Smooth muscle cell (in vitro differentiated cells): ENCODE measurements at regions not wholly inside any gene's neighbourhood (a gene's known extent, or its start where the extent isn't known, plus 50 kb on each side); places are given as distances from the start of the nearest gene placed in this dataset.

Experiments used
- DNase-seq: peaks from one replicate; lab custom pipeline; 2025; ENCODE audit not compliant: unreplicated experiment; lab: John Stamatoyannopoulos, UW
- H2AFZ ChIP-seq: fragments of 200-600 bp; sonication (generic); 2 replicates; pipeline ENCODE4 v1.6.0; 2016; ENCODE audit warnings: antibody characterized with exemption, low read depth, mild to moderate bottlenecking
- H3F3A ChIP-seq: fragments of 200-600 bp; sonication (generic); 2 replicates; pipeline ENCODE4 v1.6.0; 2017; ENCODE audit warnings: antibody characterized with exemption, low read depth
- H3K27ac ChIP-seq: fragments of 200-600 bp; sonication (generic); 2 replicates; pipeline ENCODE4 v1.5.1; 2016; ENCODE audit warnings: low read depth, mild to moderate bottlenecking
- H3K27me3 ChIP-seq: fragments of 200-600 bp; sonication (generic); 2 replicates; pipeline ENCODE4 v1.6.1; 2016; ENCODE audit warnings: low read depth, mild to moderate bottlenecking
- H3K36me3 ChIP-seq: fragments of 200-600 bp; sonication (generic); 2 replicates; pipeline ENCODE4 v1.5.1; 2016; ENCODE audit warnings: low read depth
- H3K4me1 ChIP-seq: fragments of 200-600 bp; sonication (generic); 2 replicates; pipeline ENCODE4 v1.5.1; 2016; ENCODE audit warnings: low read depth
- H3K4me2 ChIP-seq: fragments of 200-600 bp; sonication (generic); 2 replicates; pipeline ENCODE4 v1.6.0; 2016; ENCODE audit warnings: mild to moderate bottlenecking
- H3K4me3 ChIP-seq: fragments of 200-600 bp; sonication (generic); 2 replicates; pipeline ENCODE4 v1.5.1; 2016; ENCODE audit warnings: mild to moderate bottlenecking
- H3K79me2 ChIP-seq: fragments of 200-600 bp; sonication (generic); 2 replicates; pipeline ENCODE4 v1.6.0; 2016; ENCODE audit warnings: low read depth, mild to moderate bottlenecking
- H3K9ac ChIP-seq: fragments of 200-600 bp; sonication (generic); 2 replicates; pipeline ENCODE4 v1.6.0; 2016; ENCODE audit warnings: low read depth
- H3K9me3 ChIP-seq: fragments of 200-600 bp; sonication (generic); replicated peaks from 2 replicates; pipeline ENCODE4 v1.5.1; 2016; ENCODE audit warnings: low read depth
- H4K20me1 ChIP-seq: fragments of 200-600 bp; sonication (generic); 2 replicates; pipeline ENCODE4 v1.6.0; 2016; ENCODE audit warnings: low read depth
- WGBS: methylation state at CpG from one replicate; pipeline ENCODE4 v1.1.7; 2016; ENCODE audit warnings: low lambda C conversion rate; 5-methylcytosine and 5-hydroxymethylcytosine counted together
- TF ChIP-seq, protein P1 (sequence below): fragments of 200-600 bp; sonication (generic); IDR thresholded peaks from 2 replicates; pipeline ENCODE4 v1.5.1; 2017; ENCODE audit warnings: borderline replicate concordance, mild to moderate bottlenecking, antibody characterized with exemption; ENCODE audit not compliant: insufficient read depth, poor library complexity, severe bottlenecking

DNA sequence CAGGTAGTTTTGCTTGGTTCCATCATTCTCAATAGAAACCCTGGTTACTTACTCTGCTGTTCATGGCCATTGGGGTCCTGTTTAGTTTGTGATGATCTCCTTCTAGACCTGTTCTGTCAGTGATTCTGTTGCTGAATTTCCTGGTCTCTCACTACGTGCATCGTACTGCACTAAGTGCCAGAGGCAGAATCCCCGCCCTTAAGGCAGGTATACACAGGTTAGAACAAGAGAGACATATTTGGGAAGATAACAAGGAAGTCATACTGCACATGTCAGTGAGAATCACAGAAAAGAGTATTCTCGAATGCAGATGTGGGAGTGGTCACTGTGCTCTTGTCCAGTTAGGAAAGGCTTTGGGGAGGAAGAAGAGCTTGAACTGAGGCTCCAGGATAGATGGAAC, 148.1 kb upstream of the MYLIP start:
- no peak for DNase-seq
- TF ChIP-seq, protein P1, sequence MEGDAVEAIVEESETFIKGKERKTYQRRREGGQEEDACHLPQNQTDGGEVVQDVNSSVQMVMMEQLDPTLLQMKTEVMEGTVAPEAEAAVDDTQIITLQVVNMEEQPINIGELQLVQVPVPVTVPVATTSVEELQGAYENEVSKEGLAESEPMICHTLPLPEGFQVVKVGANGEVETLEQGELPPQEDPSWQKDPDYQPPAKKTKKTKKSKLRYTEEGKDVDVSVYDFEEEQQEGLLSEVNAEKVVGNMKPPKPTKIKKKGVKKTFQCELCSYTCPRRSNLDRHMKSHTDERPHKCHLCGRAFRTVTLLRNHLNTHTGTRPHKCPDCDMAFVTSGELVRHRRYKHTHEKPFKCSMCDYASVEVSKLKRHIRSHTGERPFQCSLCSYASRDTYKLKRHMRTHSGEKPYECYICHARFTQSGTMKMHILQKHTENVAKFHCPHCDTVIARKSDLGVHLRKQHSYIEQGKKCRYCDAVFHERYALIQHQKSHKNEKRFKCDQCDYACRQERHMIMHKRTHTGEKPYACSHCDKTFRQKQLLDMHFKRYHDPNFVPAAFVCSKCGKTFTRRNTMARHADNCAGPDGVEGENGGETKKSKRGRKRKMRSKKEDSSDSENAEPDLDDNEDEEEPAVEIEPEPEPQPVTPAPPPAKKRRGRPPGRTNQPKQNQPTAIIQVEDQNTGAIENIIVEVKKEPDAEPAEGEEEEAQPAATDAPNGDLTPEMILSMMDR: no peak
- no peaks in the 10 kb centered on the region for H3K27me3 ChIP-seq
- H3K79me2 ChIP-seq: no peaks in the 10 kb centered on the region
- H3K9me3 ChIP-seq: no peaks in the 10 kb centered on the region
- H3K36me3 ChIP-seq: no peaks in the 10 kb centered on the region
- no peaks in the 10 kb centered on the region for H3K4me1 ChIP-seq
- WGBS: 83% methylated on average over 4 of the region's 4 CpGs
- H2AFZ ChIP-seq: no peak overlapping the region
- no peaks in the 10 kb centered on the region for H3F3A ChIP-seq
- no peak overlapping the region for H3K4me2 ChIP-seq
- H3K27ac ChIP-seq: no peak overlapping the region
- no peak overlapping the region for H3K9ac ChIP-seq
- H4K20me1 ChIP-seq: no peaks in the 10 kb centered on the region
- H3K4me3 ChIP-seq: no peak overlapping the region

DNA sequence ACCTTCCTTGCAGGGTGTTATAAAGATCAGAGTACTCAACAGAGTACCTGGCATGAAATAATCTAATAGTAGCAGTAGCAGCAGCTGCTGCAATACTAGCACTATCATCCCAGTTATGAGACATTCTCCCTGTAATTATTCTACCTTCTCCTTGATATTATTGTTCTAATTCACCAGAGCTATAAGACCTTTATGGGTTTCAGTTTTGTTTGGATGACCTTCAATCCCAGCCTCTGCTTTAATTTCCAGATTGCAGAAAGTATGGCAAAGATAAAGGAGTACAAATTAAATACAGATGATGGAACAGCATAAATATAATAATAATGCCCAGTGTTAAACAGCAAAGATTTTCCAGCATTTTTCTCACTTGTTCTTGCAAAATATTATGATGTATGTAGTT, 150.5 kb upstream of the MYLIP start:
- Histone ChIP-seq H3K9ac (no peak overlapping the region), H4K20me1 (no peaks in the 10 kb centered on the region), H3K4me3 (no peak overlapping the region), H3K4me1 (no peaks in the 10 kb centered on the region), H3K4me2 (no peak overlapping the region), H3K27ac (no peak overlapping the region), H2AFZ (no peak overlapping the region), H3F3A (no peaks in the 10 kb centered on the region), H3K79me2 (no peaks in the 10 kb centered on the region), H3K27me3 (no peaks in the 10 kb centered on the region), H3K9me3 (peaks cover 6% of the 10 kb centered on the region), H3K36me3 (no peaks in the 10 kb centered on the region)
- DNase-seq: no peak
- TF ChIP-seq, protein P1: no peak

DNA sequence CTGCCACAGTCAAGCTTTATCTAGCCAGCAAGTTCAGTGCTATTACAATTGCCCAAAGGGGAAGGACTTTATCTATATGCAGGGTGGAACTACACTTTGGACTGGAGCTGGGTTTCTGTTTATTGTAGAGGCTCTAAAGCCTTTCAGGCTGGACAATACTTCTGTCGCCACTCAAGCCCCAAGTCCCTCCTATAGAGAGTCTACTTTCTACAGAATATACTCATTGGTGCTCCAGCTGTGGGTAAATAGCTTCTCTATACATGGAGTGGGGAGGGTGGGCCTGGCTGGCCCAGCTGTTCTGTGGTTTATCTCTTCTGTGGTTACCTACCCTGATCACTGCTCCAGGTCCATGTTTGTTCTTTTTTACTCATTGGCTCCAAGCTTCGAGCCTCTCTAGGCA, 151.8 kb upstream of the MYLIP start:
- Histone ChIP-seq H3K36me3 (no peaks in the 10 kb centered on the region), H2AFZ (no peak overlapping the region), H4K20me1 (no peaks in the 10 kb centered on the region), H3F3A (no peaks in the 10 kb centered on the region), H3K9ac (no peak overlapping the region), H3K27ac (no peak overlapping the region), H3K4me2 (no peak overlapping the region), H3K4me3 (no peak overlapping the region), H3K9me3 (peaks cover 6% of the 10 kb centered on the region), H3K79me2 (no peaks in the 10 kb centered on the region), H3K4me1 (no peaks in the 10 kb centered on the region), H3K27me3 (no peaks in the 10 kb centered on the region)
- WGBS: 97% methylated on average over 2 of the region's 2 CpGs
- no peak for DNase-seq
- TF ChIP-seq, protein P1: no peak

DNA sequence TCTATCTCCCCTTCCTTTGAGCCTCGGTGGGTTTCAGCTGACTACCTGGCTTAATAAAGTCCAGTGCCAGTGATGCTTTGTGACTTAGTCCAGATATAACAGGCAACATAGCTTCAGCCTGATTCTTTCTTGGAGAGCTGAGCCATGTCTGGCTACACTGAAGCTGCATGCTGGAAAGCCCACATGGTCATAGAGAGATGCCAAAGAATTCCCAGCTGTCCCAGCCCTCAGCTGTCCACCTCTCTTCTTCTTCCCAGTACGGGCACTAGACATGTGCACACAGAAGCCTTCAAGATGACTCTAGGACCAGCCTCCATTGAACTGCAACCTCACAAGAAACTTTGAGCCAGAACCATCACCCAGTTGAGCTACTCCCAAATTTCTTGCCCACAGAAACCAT, 154.1 kb upstream of the MYLIP start:
- Histone ChIP-seq H3K36me3 (no peaks in the 10 kb centered on the region), H3F3A (no peaks in the 10 kb centered on the region), H3K27ac (no peak overlapping the region), H3K4me2 (no peak overlapping the region), H4K20me1 (no peaks in the 10 kb centered on the region), H3K4me3 (no peak overlapping the region), H3K9ac (no peak overlapping the region), H3K9me3 (peaks cover 6% of the 10 kb centered on the region), H2AFZ (no peak overlapping the region), H3K79me2 (no peaks in the 10 kb centered on the region), H3K4me1 (no peaks in the 10 kb centered on the region), H3K27me3 (no peaks in the 10 kb centered on the region)
- TF ChIP-seq, protein P1: no peak
- DNase-seq: no peak
- WGBS: 98% methylated on average over 2 of the region's 2 CpGs
